Mucosa of descending colon (tissue), 3 donors: ENCODE measurements at regions not wholly inside any gene's neighbourhood (a gene's known extent, or its start where the extent isn't known, plus 50 kb on each side); places are given as distances from the start of the nearest gene placed in this dataset.
A peak's percentile ranks its signal among the peaks of the same experiment; 100 is the strongest.

Experiments
- ATAC-seq: fragments of 200-7000 bp; cut with Tn5 transposase; one replicate; pipeline ENCODE4 v1.9.1; 2020; ENCODE audit warnings: mild to moderate bottlenecking, moderate library complexity
- DNase-seq, 3 donors: peaks; one replicate each; pipeline ENCODE4 v3.0.0-alpha.2; 2020
- H3K36me3 ChIP-seq: fragments of 200-600 bp; one replicate; pipeline ENCODE4 v1.8.0; 2021; ENCODE audit warnings: low read depth, mild to moderate bottlenecking
- H3K4me1 ChIP-seq: fragments of 200-600 bp; one replicate; pipeline ENCODE4 v1.8.0; 2021; ENCODE audit warnings: low read depth, mild to moderate bottlenecking
- H3K4me3 ChIP-seq: fragments of 200-600 bp; one replicate; pipeline ENCODE4 v1.8.0; 2021; ENCODE audit warnings: mild to moderate bottlenecking
- H3K9me3 ChIP-seq: fragments of 200-600 bp; one replicate; pipeline ENCODE4 v1.8.0; 2021; ENCODE audit warnings: mild to moderate bottlenecking
- CTCF ChIP-seq: fragments of 200-600 bp; IDR thresholded peaks from one replicate; pipeline ENCODE4 v1.8.0; 2022; ENCODE audit warnings: antibody characterized with exemption, mild to moderate bottlenecking
- intact Hi-C, 2 donors: fragments of 100-400 bp; cut with DNase I in 1 of 2; cut with micrococcal nuclease in 1 of 2; formaldehyde crosslinking; loops; one replicate each; pipeline versions ENCODE4 v1.11.0 to v1.11.1; 2022; cut with DNase I, micrococcal nuclease
- donor health status: DM: no; HTN: no; CAD: no; lungs with moderate emphysema.
- donor health status: DM: no; HTN: no; CAD: no.
- donor health status: DM: no; HTN: yes; CAD: no.

GRCh38 chr9:108297073-108297472 is 558.7 kb downstream of the ACTL7B start:
- TF ChIP-seq CTCF = no peak
- intact Hi-C loops = no loop called here
- Histone ChIP-seq H3K9me3 (no peaks in the 10 kb centered on the region), H3K4me3 (no peak overlapping the region), H3K4me1 (peaks cover 5% of the 10 kb centered on the region), H3K36me3 (no peaks in the 10 kb centered on the region)
- DNase-seq (peak in 1 of 3 donors; percentile 13), ATAC-seq (peak; percentile 37)

- intact Hi-C loops = no loop called here
- DNase-seq (no peak), ATAC-seq (no peak)
- Histone ChIP-seq H3K36me3 (no peaks in the 10 kb centered on the region), H3K4me3 (no peak overlapping the region), H3K4me1 (peaks cover under 1% of the 10 kb centered on the region), H3K9me3 (no peaks in the 10 kb centered on the region)
- no peak for TF ChIP-seq CTCF
Measured at GRCh38 chr9:108296056-108296455, 559.7 kb downstream of the ACTL7B start.

- Histone ChIP-seq H3K4me1 (no peaks in the 10 kb centered on the region), H3K4me3 (no peak overlapping the region), H3K36me3 (no peaks in the 10 kb centered on the region), H3K9me3 (no peaks in the 10 kb centered on the region)
- TF ChIP-seq CTCF = no peak
- DNase-seq (no peak), ATAC-seq (no peak)
- intact Hi-C loops = no loop called here
Measured at GRCh38 chr9:108291586-108291932, 564.2 kb downstream of the ACTL7B start.

- intact Hi-C loops = no loop called here
- no peak overlapping the region for H3K4me3 ChIP-seq
Measured at GRCh38 chr9:108290839-108291585, 564.8 kb downstream of the ACTL7B start.

GRCh38 chr9:108286638-108287206 is 569.1 kb downstream of the ACTL7B start:
- intact Hi-C loops = no loop called here
- DNase-seq = no peak
- Histone ChIP-seq H3K36me3 (no peaks in the 10 kb centered on the region), H3K9me3 (no peaks in the 10 kb centered on the region), H3K4me1 (no peaks in the 10 kb centered on the region), H3K4me3 (no peak overlapping the region)
- TF ChIP-seq CTCF = no peak
- no peak for ATAC-seq

More at GRCh38 chr9:108290839-108291585, 564.8 kb downstream of the ACTL7B start:
- Histone ChIP-seq H3K4me1 (no peaks in the 10 kb centered on the region), H3K36me3 (no peaks in the 10 kb centered on the region), H3K9me3 (no peaks in the 10 kb centered on the region)
- ATAC-seq (no peak), DNase-seq (no peak)
- no peak for TF ChIP-seq CTCF
